A673 (cell line): ENCODE measurements at regions not wholly inside any gene's neighbourhood (a gene's known extent, or its start where the extent isn't known, plus 50 kb on each side); places are given as distances from the start of the nearest gene placed in this dataset.

Experiments
- BruUV-seq: library from RNA; stranded (reverse); fragments of 400-500 nt; replicated peaks from 2 replicates; lab custom pipeline; 2021; lab: Mats Ljungman, UMichigan
- CTCF ChIA-PET: fragments of 300-600 bp; sonication (Branson Sonifier 250); formaldehyde crosslinking; loops from one replicate; lab custom pipeline; 2022; ENCODE audit warnings: antibody characterized with exemption; lab: Charles Lee
- POLR2A ChIA-PET: fragments of 300-600 bp; sonication (Branson Sonifier 250); formaldehyde crosslinking; loops from one replicate; lab custom pipeline; 2022; ENCODE audit warnings: antibody characterized with exemption; ENCODE audit not compliant: low non-redundant PET; lab: Charles Lee
- DNase-seq: peaks from one replicate; pipeline ENCODE4 v3.0.0-alpha.2; 2015; ENCODE audit warnings: low spot score
- H3K27ac ChIP-seq: fragments of 200-600 bp; sonication (generic); 2 replicates; pipeline ENCODE4 v1.5.1; 2016; ENCODE audit warnings: mixed run types, low read depth, mild to moderate bottlenecking, mixed read lengths, antibody characterized with exemption, low read length; ENCODE audit not compliant: poor library complexity, severe bottlenecking
- H3K27me3 ChIP-seq: fragments of 200-600 bp; sonication (generic); replicated peaks from 2 replicates; pipeline ENCODE4 v1.6.1; 2017; ENCODE audit warnings: mixed run types, low read depth, mild to moderate bottlenecking, mixed read lengths, antibody characterized with exemption, low read length; ENCODE audit not compliant: insufficient read depth, poor library complexity
- H3K36me3 ChIP-seq: fragments of 200-600 bp; sonication (generic); 2 replicates; pipeline ENCODE4 v1.6.1; 2016; ENCODE audit warnings: mixed run types, mild to moderate bottlenecking, mixed read lengths, antibody characterized with exemption, low read length; ENCODE audit not compliant: insufficient read depth, poor library complexity, severe bottlenecking
- H3K4me1 ChIP-seq: fragments of 200-600 bp; sonication (generic); 2 replicates; pipeline ENCODE4 v1.6.1; 2017; ENCODE audit warnings: mixed run types, mild to moderate bottlenecking, mixed read lengths, antibody characterized with exemption, low read length; ENCODE audit not compliant: insufficient read depth, poor library complexity, severe bottlenecking
- H3K4me3 ChIP-seq: fragments of 200-600 bp; sonication (generic); 2 replicates; pipeline ENCODE4 v1.5.1; 2016; ENCODE audit warnings: low read depth, mixed run types, mild to moderate bottlenecking, mixed read lengths, low read length; ENCODE audit not compliant: poor library complexity, severe bottlenecking
- H3K9me3 ChIP-seq: fragments of 200-600 bp; sonication (generic); 2 replicates; pipeline ENCODE4 v1.6.1; 2016; ENCODE audit warnings: mixed run types, low read depth, mild to moderate bottlenecking, mixed read lengths, antibody characterized with exemption, low read length; ENCODE audit not compliant: poor library complexity, severe bottlenecking
- EZH2 ChIP-seq: fragments of 200-600 bp; sonication (generic); IDR thresholded peaks from 2 replicates; pipeline ENCODE4 v1.6.1; 2017; ENCODE audit warnings: borderline replicate concordance, low read depth, mild to moderate bottlenecking, mixed read lengths, antibody characterized with exemption, low read length; ENCODE audit not compliant: poor library complexity, severe bottlenecking
- intact Hi-C: fragments of 100-400 bp; cut with micrococcal nuclease; formaldehyde crosslinking; loops from one replicate; pipeline ENCODE4 v1.10.0; 2022; ENCODE audit not compliant: unreplicated experiment
- TF ChIP-seq, protein P1 (sequence below): fragments of 300-800, 200-600 bp; sonication (generic); conservative IDR thresholded peaks from 2 replicates; pipeline ENCODE4 v1.5.1; 2017; ENCODE audit warnings: low read depth, mild to moderate bottlenecking, antibody characterized with exemption, low read length, moderate library complexity, mixed read lengths

DNA sequence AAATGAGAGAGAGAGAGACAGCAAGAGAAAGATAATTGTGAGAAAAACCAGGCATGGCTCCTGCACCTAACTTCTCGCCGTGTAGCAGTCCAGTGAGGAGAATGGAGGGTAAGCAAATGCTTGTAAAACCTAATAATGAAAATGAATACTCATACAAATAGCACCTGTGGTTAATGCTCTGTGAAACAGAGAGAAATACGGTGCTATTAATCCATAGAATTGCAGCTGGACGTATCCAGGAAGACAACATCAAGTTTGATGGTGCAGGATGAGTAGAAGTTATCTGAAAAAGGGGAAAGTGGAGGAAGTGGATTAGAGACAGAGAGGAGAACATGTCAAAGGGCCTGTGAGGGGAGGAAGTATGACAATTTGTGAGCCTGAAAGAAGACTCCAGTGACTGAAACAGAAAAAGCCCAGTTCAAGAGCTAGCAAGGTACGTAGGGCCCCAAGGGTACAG, 89.4 kb upstream of the PAK5 start:
- POLR2A ChIA-PET = no interaction called here

DNA sequence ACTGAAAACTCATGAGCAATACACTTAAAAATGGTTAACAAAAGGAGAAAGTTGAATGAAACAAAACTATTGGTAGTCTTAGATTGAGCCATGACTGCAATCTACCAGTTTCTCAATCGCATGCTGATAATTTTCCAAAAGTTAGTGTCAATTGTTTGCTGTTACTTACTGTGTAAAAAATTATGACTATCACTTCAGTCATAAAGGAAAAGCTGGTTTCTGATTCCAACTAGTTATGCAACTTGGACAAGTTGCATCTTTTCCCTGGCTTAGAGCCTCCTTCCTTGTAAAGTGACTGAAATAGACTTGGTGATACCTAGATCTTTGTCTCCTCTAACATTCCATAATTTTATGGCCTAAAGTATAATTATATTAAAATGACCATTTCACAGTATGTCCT, 88.3 kb upstream of the PAK5 start:
- CTCF ChIA-PET = no interaction called here
- POLR2A ChIA-PET = no interaction called here
- TF ChIP-seq EZH2 = no peak
- TF ChIP-seq, protein P1, sequence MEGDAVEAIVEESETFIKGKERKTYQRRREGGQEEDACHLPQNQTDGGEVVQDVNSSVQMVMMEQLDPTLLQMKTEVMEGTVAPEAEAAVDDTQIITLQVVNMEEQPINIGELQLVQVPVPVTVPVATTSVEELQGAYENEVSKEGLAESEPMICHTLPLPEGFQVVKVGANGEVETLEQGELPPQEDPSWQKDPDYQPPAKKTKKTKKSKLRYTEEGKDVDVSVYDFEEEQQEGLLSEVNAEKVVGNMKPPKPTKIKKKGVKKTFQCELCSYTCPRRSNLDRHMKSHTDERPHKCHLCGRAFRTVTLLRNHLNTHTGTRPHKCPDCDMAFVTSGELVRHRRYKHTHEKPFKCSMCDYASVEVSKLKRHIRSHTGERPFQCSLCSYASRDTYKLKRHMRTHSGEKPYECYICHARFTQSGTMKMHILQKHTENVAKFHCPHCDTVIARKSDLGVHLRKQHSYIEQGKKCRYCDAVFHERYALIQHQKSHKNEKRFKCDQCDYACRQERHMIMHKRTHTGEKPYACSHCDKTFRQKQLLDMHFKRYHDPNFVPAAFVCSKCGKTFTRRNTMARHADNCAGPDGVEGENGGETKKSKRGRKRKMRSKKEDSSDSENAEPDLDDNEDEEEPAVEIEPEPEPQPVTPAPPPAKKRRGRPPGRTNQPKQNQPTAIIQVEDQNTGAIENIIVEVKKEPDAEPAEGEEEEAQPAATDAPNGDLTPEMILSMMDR = no peak

More for the DNA sequence above, 89.4 kb upstream of the PAK5 start:
- Histone ChIP-seq H3K9me3 (no peaks in the 10 kb centered on the region), H3K36me3 (no peaks in the 10 kb centered on the region), H3K4me3 (no peak overlapping the region), H3K27ac (no peak overlapping the region), H3K4me1 (no peaks in the 10 kb centered on the region), H3K27me3 (peaks cover 3% of the 10 kb centered on the region)
- CTCF ChIA-PET = no interaction called here
- no peak for DNase-seq
- no TSS peak for BruUV-seq
- TF ChIP-seq, protein P1 = no peak
- TF ChIP-seq EZH2 = no peak
- intact Hi-C loops = no loop called here

DNA sequence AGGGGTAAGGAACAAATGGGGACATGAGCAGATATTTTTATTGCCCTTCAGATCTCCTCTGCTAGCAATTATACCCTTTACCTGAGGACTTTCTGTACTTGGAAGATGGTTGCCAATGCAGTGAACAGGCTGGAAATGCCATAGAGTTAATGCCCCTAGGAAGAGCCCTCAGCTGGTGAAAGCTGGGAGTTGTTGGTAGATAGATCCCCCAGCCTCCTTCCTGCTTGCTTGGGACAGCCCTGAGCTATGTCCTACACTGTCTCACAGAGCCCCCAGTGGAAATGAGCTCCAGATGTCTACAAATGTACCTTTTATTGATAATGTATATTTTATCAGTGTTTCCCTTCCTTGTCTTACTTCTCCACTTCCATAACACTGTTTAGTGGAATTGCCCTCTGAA, 87.6 kb upstream of the PAK5 start:
- TF ChIP-seq EZH2 = no peak
- TF ChIP-seq, protein P1 = no peak
- H3K27ac ChIP-seq = no peak overlapping the region
- CTCF ChIA-PET = no interaction called here
- intact Hi-C loops = no loop called here
- H3K9me3 ChIP-seq = no peaks in the 10 kb centered on the region
- DNase-seq = no peak
- no peaks in the 10 kb centered on the region for H3K4me1 ChIP-seq
- BruUV-seq = no TSS peak
- H3K4me3 ChIP-seq = no peak overlapping the region
- POLR2A ChIA-PET = no interaction called here
- H3K27me3 ChIP-seq = peaks cover 3% of the 10 kb centered on the region
- no peaks in the 10 kb centered on the region for H3K36me3 ChIP-seq

More for the DNA sequence above, 88.3 kb upstream of the PAK5 start:
- Histone ChIP-seq H3K36me3 (no peaks in the 10 kb centered on the region), H3K27ac (no peak overlapping the region), H3K27me3 (peaks cover 3% of the 10 kb centered on the region), H3K4me3 (no peak overlapping the region), H3K9me3 (no peaks in the 10 kb centered on the region), H3K4me1 (no peaks in the 10 kb centered on the region)
- no TSS peak for BruUV-seq
- intact Hi-C loops = no loop called here
- no peak for DNase-seq
